ENCODE measurements at regions not wholly inside any gene's neighbourhood (a gene's known extent, or its start where the extent isn't known, plus 50 kb on each side); places are given as distances from the start of the nearest gene placed in this dataset.
A peak's percentile ranks its signal among the peaks of the same experiment; 100 is the strongest.

- TF ChIP-seq CTCF (IDR thresholded peaks at IDR 0.05; ENCODE audit: low read depth, low read length): no peak
- DNase-seq (ENCODE audit: low read depth in 2 of 2): no peak
- H3K4me3 ChIP-seq (replicated peaks in 1 of 2; ENCODE audit: low read depth in 2 of 2, low read length in 2 of 2): no peak overlapping the region
Measured at GRCh38 chr2:61688369-61689334, 150.5 kb upstream of the XPO1 start.

DNA sequence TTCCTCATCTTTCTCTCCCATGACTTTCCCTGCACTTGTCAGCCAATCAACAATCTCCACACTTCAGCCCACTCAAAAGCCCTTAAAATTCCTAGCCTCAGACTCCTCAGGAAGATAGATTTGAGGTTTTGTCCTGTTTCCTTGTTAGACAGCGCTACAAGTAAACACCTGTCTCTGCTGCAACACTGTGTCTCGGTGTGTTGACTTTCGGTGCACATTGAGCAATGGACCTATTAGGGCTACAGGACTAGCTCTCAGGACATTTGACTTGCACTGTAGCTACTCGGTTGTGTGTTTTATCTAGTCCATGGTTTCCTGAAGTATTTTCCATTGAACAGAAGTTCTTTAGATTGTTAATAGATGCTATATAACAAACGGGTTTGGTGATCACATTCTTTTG is 140.9 kb upstream of the XPO1 start:
- no peak for TF ChIP-seq CTCF (IDR thresholded peaks at IDR 0.05; ENCODE audit: low read depth, low read length)
- H3K4me3 ChIP-seq (replicated peaks in 1 of 2; ENCODE audit: low read depth in 2 of 2, low read length in 2 of 2): no peak overlapping the region
- DNase-seq (ENCODE audit: low read depth in 2 of 2): no peak

DNA sequence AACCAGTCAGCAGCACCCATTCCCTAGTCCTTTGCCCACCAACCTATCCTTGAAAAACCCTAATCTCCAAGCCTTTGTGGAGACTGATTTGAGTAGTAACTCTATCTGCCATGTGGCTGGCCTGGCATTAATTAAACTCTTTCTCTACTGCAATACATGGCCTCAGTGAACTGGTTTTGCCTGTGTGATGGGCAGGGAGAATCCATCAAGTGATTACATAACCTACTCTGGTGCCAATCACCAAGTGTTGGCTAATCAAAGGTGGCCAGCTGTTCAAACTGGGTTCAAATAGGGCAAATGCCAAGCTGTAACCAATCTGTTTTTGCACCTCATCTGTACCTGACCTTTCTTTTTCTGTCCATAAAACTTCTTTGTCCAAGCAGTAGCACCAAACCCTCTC is 139.8 kb upstream of the XPO1 start:
- no peak for DNase-seq (ENCODE audit: low read depth in 2 of 2)
- H3K4me3 ChIP-seq (replicated peaks in 1 of 2; ENCODE audit: low read depth in 2 of 2, low read length in 2 of 2): no peak overlapping the region
- no peak for TF ChIP-seq CTCF (IDR thresholded peaks at IDR 0.05; ENCODE audit: low read depth, low read length)

DNA sequence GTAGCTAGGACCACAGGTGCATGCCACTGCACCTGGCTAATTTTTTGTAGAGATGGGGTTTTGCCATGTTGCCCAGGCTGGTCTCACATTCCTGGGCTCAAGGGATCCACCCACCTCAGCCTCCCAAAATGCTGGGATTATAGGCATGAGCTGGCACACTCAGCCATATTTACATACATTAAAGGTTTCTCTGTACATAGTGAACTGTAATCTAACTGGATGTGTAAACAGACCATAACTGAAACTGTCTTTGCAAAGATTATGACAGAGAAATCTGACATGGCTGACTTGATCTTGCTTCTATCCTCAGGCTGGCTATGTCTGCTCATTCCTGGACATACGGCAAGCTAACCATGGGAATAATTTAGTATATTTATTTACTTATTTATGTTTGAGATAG is 139.2 kb upstream of the XPO1 start:
- no peak overlapping the region for H3K4me3 ChIP-seq (replicated peaks in 1 of 2; ENCODE audit: low read depth in 2 of 2, low read length in 2 of 2)
- TF ChIP-seq CTCF (IDR thresholded peaks at IDR 0.05; ENCODE audit: low read depth, low read length): no peak
- no peak for DNase-seq (ENCODE audit: low read depth in 2 of 2)

- H3K4me3 ChIP-seq (replicated peaks in 1 of 2; ENCODE audit: low read depth in 2 of 2, low read length in 2 of 2): no peak overlapping the region
- no peak for DNase-seq (ENCODE audit: low read depth in 2 of 2)
- no peak for TF ChIP-seq CTCF (IDR thresholded peaks at IDR 0.05; ENCODE audit: low read depth, low read length)
Measured at GRCh38 chr2:61675204-61675603, 137.0 kb upstream of the XPO1 start.

GRCh38 chr2:61671561-61672315 is 133.6 kb upstream of the XPO1 start:
- H3K4me3 ChIP-seq (replicated peaks in 1 of 2; ENCODE audit: low read depth in 2 of 2, low read length in 2 of 2): no peak overlapping the region
- peak; percentile 23 to 35 for DNase-seq (ENCODE audit: low read depth in 2 of 2)
- TF ChIP-seq CTCF (IDR thresholded peaks at IDR 0.05; ENCODE audit: low read depth, low read length): no peak

Measured in cardiac fibroblast (primary cell).